MM.1S (cell line): ENCODE measurements at regions not wholly inside any gene's neighbourhood (a gene's known extent, or its start where the extent isn't known, plus 50 kb on each side); places are given as distances from the start of the nearest gene placed in this dataset.

ENCODE experiments used
- EZH2phosphoT487 ChIP-seq: fragments of 300-600 bp; sonication (generic); IDR thresholded peaks from 2 replicates; pipeline ENCODE4 v1.6.1; 2018; ENCODE audit warnings: antibody characterized with exemption, low read length
- TF ChIP-seq, protein P1 (sequence below): fragments of 300-600 bp; sonication (generic); IDR thresholded peaks from 2 replicates; pipeline ENCODE4 v1.5.1; 2016; ENCODE audit warnings: antibody characterized with exemption, low read length, mixed read lengths

GRCh38 chr5:12323637-12324229 lies 419.5 kb upstream of the CTNND2 start:
- TF ChIP-seq, protein P1, sequence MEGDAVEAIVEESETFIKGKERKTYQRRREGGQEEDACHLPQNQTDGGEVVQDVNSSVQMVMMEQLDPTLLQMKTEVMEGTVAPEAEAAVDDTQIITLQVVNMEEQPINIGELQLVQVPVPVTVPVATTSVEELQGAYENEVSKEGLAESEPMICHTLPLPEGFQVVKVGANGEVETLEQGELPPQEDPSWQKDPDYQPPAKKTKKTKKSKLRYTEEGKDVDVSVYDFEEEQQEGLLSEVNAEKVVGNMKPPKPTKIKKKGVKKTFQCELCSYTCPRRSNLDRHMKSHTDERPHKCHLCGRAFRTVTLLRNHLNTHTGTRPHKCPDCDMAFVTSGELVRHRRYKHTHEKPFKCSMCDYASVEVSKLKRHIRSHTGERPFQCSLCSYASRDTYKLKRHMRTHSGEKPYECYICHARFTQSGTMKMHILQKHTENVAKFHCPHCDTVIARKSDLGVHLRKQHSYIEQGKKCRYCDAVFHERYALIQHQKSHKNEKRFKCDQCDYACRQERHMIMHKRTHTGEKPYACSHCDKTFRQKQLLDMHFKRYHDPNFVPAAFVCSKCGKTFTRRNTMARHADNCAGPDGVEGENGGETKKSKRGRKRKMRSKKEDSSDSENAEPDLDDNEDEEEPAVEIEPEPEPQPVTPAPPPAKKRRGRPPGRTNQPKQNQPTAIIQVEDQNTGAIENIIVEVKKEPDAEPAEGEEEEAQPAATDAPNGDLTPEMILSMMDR, result no peak
- no peak for TF ChIP-seq EZH2phosphoT487
